SH-SY5Y (cell line): ENCODE measurements at regions not wholly inside any gene's neighbourhood (a gene's known extent, or its start where the extent isn't known, plus 50 kb on each side); places are given as distances from the start of the nearest gene placed in this dataset.

ENCODE experiments used
- GATA2 ChIP-seq: IDR thresholded peaks from 2 replicates; pipeline ENCODE4 v1.6.1; 2011; ENCODE audit warnings: mild to moderate bottlenecking, low read depth, low read length
- GATA3 ChIP-seq: IDR thresholded peaks from 2 replicates; pipeline ENCODE4 v1.6.1; 2011; ENCODE audit warnings: low read depth, mild to moderate bottlenecking, low read length, moderate library complexity

DNA sequence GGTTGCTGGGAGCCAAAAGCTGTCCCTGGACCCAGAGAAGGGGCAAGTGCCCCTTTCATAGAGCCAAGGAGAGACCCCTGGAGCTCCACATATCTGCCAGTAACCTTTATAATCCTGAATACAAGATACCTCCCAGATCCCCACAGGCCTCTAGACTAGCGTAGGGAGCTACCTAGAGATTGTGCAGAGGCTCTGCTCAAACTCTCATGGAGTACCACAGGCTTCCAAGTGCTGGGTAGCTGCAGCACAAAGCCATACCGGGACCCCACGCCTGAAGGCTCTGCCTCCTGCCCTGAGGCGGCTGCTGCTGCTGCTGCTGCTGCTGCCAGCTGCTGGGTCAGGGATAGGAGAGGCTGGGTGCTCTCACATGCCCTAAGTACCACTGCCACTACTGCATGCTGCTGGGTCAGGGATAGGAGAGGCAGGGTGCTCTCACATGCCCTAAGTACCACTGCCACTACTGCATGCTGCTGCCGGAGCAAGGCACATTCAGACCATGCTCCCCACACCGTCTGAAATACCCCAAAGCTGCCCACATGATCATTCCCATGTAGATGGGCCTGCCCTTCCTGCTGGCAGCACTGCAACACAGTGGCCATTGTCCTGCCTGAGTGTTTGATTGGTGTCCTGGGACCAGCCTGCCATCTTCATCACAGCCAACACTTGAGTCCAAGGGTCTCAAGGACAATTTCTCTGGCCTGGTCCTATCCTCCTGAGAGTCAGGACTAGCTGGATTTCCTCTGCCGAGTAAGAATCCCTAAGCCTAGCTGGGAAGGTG lies 1434.3 kb upstream of the ADGRB3 start:
- TF ChIP-seq GATA2 (no peak), GATA3 (no peak)
